H1 (cell line): ENCODE measurements at regions not wholly inside any gene's neighbourhood (a gene's known extent, or its start where the extent isn't known, plus 50 kb on each side); places are given as distances from the start of the nearest gene placed in this dataset.

Source experiments
- CBX5 ChIP-seq: fragments of 300-800, 300-1000 bp; sonication (generic); IDR thresholded peaks from 2 replicates; pipeline ENCODE4 v1.7.1; 2016; ENCODE audit warnings: antibody characterized with exemption, low read length, low read depth
- CHD2 ChIP-seq: IDR thresholded peaks from 2 replicates; pipeline ENCODE4 v1.6.1; 2012; ENCODE audit warnings: low read length, improper control_type of control experiment
- CTCF ChIP-seq, 3 experiments: IDR thresholded peaks; 1 replicate in 2 of 3; 2 replicates in 1 of 3; pipeline versions ENCODE4 v1.5.1 to v1.6.1; 2011; ENCODE audit warnings: low read length in 3 of 3, mild to moderate bottlenecking in 3 of 3, inconsistent platforms in 2 of 3, low read depth in 1 of 3, moderate library complexity in 1 of 3; ENCODE audit not compliant: insufficient read depth in 1 of 3; ENCODE audit errors: control extremely low read depth in 1 of 3
- EGR1 ChIP-seq: IDR thresholded peaks from 2 replicates; pipeline ENCODE4 v1.6.1; 2011; ENCODE audit warnings: low read depth, low read length, borderline replicate concordance
- EP300 ChIP-seq, 2 experiments: IDR thresholded peaks; 1 replicate in 1 of 2; 2 replicates in 1 of 2; pipeline ENCODE4 v1.6.1; 2011 to 2012; ENCODE audit warnings: low read depth in 2 of 2, low read length in 2 of 2, mild to moderate bottlenecking in 2 of 2, borderline replicate concordance in 1 of 2, inconsistent platforms in 1 of 2, moderate library complexity in 1 of 2
- POLR2A ChIP-seq, 2 experiments: IDR thresholded peaks; 1 replicate in 1 of 2; 2 replicates in 1 of 2; pipeline ENCODE4 v1.6.1; 2011; ENCODE audit warnings: low read depth in 2 of 2, low read length in 2 of 2, mild to moderate bottlenecking in 2 of 2; ENCODE audit errors: control extremely low read depth in 1 of 2
- POLR2AphosphoS5 ChIP-seq: IDR thresholded peaks from 2 replicates; pipeline ENCODE4 v1.6.1; 2011; ENCODE audit warnings: low read depth, low read length
- RAD21 ChIP-seq, 2 experiments: IDR thresholded peaks in 1 of 2; conservative IDR thresholded peaks in 1 of 2; 2 replicates each; pipeline ENCODE4 v1.6.1; 2011; ENCODE audit warnings: low read depth in 2 of 2, low read length in 2 of 2, improper control_type of control experiment in 1 of 2, inconsistent platforms in 1 of 2, mild to moderate bottlenecking in 1 of 2, moderate library complexity in 1 of 2
- TAF1 ChIP-seq: IDR thresholded peaks from 2 replicates; pipeline ENCODE4 v1.6.1; 2011; ENCODE audit warnings: mild to moderate bottlenecking, low read depth, low read length

- TF ChIP-seq CTCF (IDR thresholded peaks at IDR 0.05; ENCODE audit: control extremely low read depth in 1 of 3, insufficient read depth in 1 of 3, low read depth in 1 of 3, low read length in 3 of 3) (no peak), EP300 (IDR thresholded peaks at IDR 0.05; ENCODE audit: borderline replicate concordance in 1 of 2, low read depth in 2 of 2, low read length in 2 of 2) (no peak), CBX5 (no peak), CHD2 (no peak), RAD21 (IDR thresholded peaks at IDR 0.05 in 1 of 2, conservative IDR thresholded peaks at IDR 0.05 in 1 of 2; ENCODE audit: low read depth in 2 of 2, low read length in 2 of 2) (no peak), POLR2A (IDR thresholded peaks at IDR 0.05; ENCODE audit: control extremely low read depth in 1 of 2, low read depth in 2 of 2, low read length in 2 of 2) (no peak), POLR2AphosphoS5 (no peak), TAF1 (no peak), EGR1 (no peak)
Measured at GRCh38 chr9:86713970-86714369, 233.3 kb downstream of the GAS1 start.
